Activated naive CD8-positive, alpha-beta T cell treated with anti-CD3 and anti-CD28 coated beads, Interleukin-2, amount 50 U/mL, for 24 hours (primary cell): ENCODE measurements at regions not wholly inside any gene's neighbourhood (a gene's known extent, or its start where the extent isn't known, plus 50 kb on each side); places are given as distances from the start of the nearest gene placed in this dataset.

ENCODE experiments used
- ATAC-seq: fragments of 150-1000 bp; cut with Tn5 transposase; one replicate; pipeline ENCODE4 v1.10.0; 2021
- DNase-seq: peaks from one replicate; pipeline ENCODE4 v3.0.0; 2021
- H3K27ac Mint-ChIP-seq: one replicate; pipeline ENCODE4 v1.8.0; 2021; ENCODE audit warnings: mild to moderate bottlenecking, mixed read lengths
- H3K27me3 Mint-ChIP-seq: one replicate; pipeline ENCODE4 v1.8.0; 2021; ENCODE audit warnings: mixed read lengths
- H3K36me3 Mint-ChIP-seq: one replicate; pipeline ENCODE4 v1.8.0; 2021; ENCODE audit warnings: low read depth, mixed read lengths
- H3K4me1 Mint-ChIP-seq: one replicate; pipeline ENCODE4 v1.8.0; 2021; ENCODE audit warnings: mixed read lengths
- H3K4me3 Mint-ChIP-seq: one replicate; pipeline ENCODE4 v1.8.0; 2021; ENCODE audit warnings: mild to moderate bottlenecking, moderate library complexity, mixed read lengths
- H3K9me3 Mint-ChIP-seq: one replicate; pipeline ENCODE4 v1.8.0; 2021; ENCODE audit warnings: mixed read lengths

- no peaks in the 10 kb centered on the region for H3K36me3 Mint-ChIP-seq
- no peak overlapping the region for H3K4me3 Mint-ChIP-seq
- DNase-seq (no peak), ATAC-seq (no peak)
- peaks cover 5% of the 10 kb centered on the region for H3K4me1 Mint-ChIP-seq
- H3K27ac Mint-ChIP-seq: no peak overlapping the region
- H3K27me3 Mint-ChIP-seq: peaks cover 2% of the 10 kb centered on the region
- no peaks in the 10 kb centered on the region for H3K9me3 Mint-ChIP-seq
Observed at GRCh38 chr3:13146643-13147143, 73.5 kb upstream of the IQSEC1 start.

DNA sequence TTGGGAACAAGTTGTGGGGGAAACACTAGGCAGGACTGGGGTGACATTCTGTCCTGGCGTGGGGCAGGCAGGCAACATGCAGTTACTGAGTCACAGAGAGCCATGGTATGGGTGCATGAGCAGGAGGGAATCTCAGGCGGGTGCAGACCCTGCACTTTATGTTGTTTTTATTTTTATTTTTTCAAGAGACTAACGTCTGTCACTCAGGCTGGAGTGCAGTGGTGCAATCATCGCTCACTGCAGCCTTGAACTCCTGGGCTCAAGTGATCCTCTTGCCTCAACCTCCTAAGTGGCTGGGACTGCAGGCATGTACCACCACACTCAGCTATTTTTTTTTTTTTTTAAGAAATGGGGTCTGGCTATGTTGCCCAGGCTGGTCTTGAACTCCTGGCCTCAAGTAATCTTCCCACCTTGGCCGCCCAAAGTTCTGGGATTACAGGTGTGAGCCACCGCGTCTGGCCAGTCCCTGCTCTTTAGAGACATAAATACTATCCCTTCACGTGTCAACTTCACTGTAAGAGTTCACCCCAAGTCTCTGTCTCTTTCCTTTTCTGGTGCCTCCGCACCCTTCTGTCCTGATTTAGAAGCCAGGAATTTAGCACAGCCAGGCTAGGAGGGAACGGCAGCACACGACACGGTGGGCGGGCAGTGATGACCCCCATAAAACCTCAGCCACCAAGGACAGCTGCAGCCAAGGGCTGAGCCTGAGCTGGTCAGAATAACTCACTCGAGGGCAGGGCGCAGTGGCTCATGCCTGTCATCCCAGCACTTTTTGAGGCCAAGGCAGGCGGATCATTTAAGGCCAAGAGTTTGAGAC, 72.8 kb upstream of the IQSEC1 start:
- H3K27me3 Mint-ChIP-seq: peaks cover 2% of the 10 kb centered on the region
- ATAC-seq: no peak
- no peaks in the 10 kb centered on the region for H3K36me3 Mint-ChIP-seq
- DNase-seq: no peak
- H3K9me3 Mint-ChIP-seq: no peaks in the 10 kb centered on the region
- peaks cover 5% of the 10 kb centered on the region for H3K4me1 Mint-ChIP-seq
- no peak overlapping the region for H3K4me3 Mint-ChIP-seq
- H3K27ac Mint-ChIP-seq: no peak overlapping the region

- no peak for DNase-seq
- Mint-ChIP-seq H3K27me3 (peaks cover 2% of the 10 kb centered on the region), H3K4me1 (peaks cover 5% of the 10 kb centered on the region), H3K9me3 (no peaks in the 10 kb centered on the region), H3K27ac (no peak overlapping the region), H3K36me3 (no peaks in the 10 kb centered on the region), H3K4me3 (no peak overlapping the region)
- ATAC-seq: no peak
Observed at GRCh38 chr3:13145131-13145825, 72.0 kb upstream of the IQSEC1 start.

DNA sequence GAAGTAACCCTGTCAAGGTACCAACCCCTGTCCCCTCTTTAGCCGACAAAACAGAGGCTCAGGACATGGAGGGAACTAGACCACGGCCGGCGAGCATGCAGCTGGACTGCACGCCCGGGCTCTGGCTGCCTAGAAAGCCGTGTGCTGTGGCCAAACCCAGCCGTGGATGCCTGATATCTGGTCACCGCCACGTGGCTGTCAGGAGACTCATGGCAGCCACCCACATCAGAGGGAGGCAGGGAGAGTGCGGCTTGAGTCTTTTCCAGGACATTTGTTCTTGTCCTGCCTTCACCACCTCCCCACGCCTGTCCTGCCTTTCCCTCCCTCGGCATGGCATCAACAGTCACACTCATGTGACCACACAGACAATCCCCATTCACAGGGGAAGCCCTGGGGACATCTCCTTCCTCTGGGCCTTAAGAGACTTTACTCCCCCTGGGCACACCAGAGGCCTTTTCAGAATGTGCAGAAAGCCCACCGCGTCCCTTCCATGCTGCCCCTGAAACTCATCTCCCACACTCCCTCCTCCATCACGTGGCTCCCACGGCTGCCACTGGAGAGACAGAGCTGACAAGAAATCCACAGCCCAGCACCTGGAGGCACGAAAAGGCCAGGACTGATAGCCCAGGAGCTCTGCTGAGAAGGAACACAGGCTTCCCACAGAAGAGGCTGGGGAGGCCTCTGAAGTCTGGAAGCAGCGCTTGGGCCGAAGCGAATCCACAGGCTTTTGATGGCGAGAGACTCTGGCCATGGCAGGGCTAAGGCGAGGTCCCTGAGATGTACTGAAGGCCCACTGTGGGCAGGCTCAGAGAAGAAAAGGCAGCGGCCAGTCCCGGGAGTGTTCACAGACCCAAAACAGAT, 71.2 kb upstream of the IQSEC1 start:
- Mint-ChIP-seq H3K27me3 (peaks cover 5% of the 10 kb centered on the region), H3K36me3 (no peaks in the 10 kb centered on the region)
- no peak for DNase-seq

GRCh38 chr3:13143381-13144004, 70.3 kb upstream of the IQSEC1 start:
- Mint-ChIP-seq H3K4me3 (no peak overlapping the region), H3K27ac (no peak overlapping the region), H3K36me3 (no peaks in the 10 kb centered on the region), H3K27me3 (peaks cover 5% of the 10 kb centered on the region), H3K4me1 (no peaks in the 10 kb centered on the region), H3K9me3 (no peaks in the 10 kb centered on the region)
- ATAC-seq: no peak
- no peak for DNase-seq

More for the DNA sequence above, 71.2 kb upstream of the IQSEC1 start:
- H3K27ac Mint-ChIP-seq: no peak overlapping the region
- no peak overlapping the region for H3K4me3 Mint-ChIP-seq
- no peaks in the 10 kb centered on the region for H3K9me3 Mint-ChIP-seq
- no peaks in the 10 kb centered on the region for H3K4me1 Mint-ChIP-seq
- ATAC-seq: no peak

- Mint-ChIP-seq H3K4me3 (no peak overlapping the region), H3K9me3 (no peaks in the 10 kb centered on the region), H3K27ac (no peak overlapping the region), H3K27me3 (peaks cover 5% of the 10 kb centered on the region), H3K4me1 (no peaks in the 10 kb centered on the region), H3K36me3 (no peaks in the 10 kb centered on the region)
- no peak for ATAC-seq
- DNase-seq: no peak
Observed at GRCh38 chr3:13142552-13143380, 69.5 kb upstream of the IQSEC1 start.

- Mint-ChIP-seq H3K27ac (no peak overlapping the region), H3K9me3 (no peaks in the 10 kb centered on the region), H3K4me3 (no peak overlapping the region), H3K4me1 (no peaks in the 10 kb centered on the region), H3K36me3 (no peaks in the 10 kb centered on the region), H3K27me3 (peaks cover 5% of the 10 kb centered on the region)
- ATAC-seq: no peak
- peak; percentile 29 for DNase-seq
Observed at GRCh38 chr3:13141991-13142412, 68.8 kb upstream of the IQSEC1 start.

- Mint-ChIP-seq H3K27me3 (peaks cover 10% of the 10 kb centered on the region), H3K4me3 (no peak overlapping the region), H3K36me3 (no peaks in the 10 kb centered on the region), H3K4me1 (no peaks in the 10 kb centered on the region), H3K9me3 (no peaks in the 10 kb centered on the region), H3K27ac (no peak overlapping the region)
- ATAC-seq: no peak
- DNase-seq: no peak
Observed at GRCh38 chr3:13141183-13141582, 68.0 kb upstream of the IQSEC1 start.

DNA sequence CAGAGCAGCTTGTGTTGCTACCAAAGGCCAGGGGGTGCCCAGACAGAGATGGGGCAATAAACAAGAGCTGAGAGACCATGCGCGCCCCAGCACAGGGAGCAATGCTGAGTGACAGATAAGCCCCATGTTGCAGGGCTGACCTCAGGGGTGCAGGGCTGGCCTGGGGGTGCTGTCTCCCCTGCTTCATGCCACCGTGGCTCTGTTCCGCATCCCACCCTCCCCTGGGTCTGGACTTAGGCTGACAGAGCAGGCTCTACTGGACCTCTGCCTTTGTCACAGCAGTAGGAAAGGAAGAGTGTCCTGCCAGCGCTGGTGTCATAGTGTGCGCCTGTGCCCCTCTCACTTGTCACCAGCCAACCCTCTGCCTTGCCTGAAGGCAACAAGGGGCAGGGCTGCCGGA, 67.4 kb upstream of the IQSEC1 start:
- no peak for DNase-seq

GRCh38 chr3:13139471-13140065, 66.3 kb upstream of the IQSEC1 start:
- DNase-seq (no peak), ATAC-seq (no peak)
- Mint-ChIP-seq H3K9me3 (no peaks in the 10 kb centered on the region), H3K27me3 (peaks cover 10% of the 10 kb centered on the region), H3K27ac (no peak overlapping the region), H3K36me3 (no peaks in the 10 kb centered on the region), H3K4me3 (no peak overlapping the region), H3K4me1 (no peaks in the 10 kb centered on the region)

More for the DNA sequence above, 67.4 kb upstream of the IQSEC1 start:
- Mint-ChIP-seq H3K36me3 (no peaks in the 10 kb centered on the region), H3K27me3 (peaks cover 10% of the 10 kb centered on the region), H3K4me1 (no peaks in the 10 kb centered on the region), H3K27ac (no peak overlapping the region), H3K9me3 (no peaks in the 10 kb centered on the region), H3K4me3 (no peak overlapping the region)
- no peak for ATAC-seq

DNA sequence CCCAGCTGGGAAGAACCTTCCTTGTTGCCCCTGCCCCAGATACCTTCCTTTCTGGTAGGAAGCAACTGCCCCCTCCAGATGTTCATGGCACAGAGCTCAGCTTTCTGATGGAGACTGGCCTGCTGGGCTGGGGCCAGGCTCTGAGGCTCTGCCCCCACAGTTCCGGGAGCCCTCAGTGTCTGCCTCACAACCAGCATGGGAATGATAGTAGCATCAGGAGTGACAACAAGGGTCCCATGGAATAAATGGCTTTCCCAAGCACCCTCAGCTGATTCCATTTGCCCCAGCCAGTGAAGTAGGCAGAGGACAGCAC, 65.6 kb upstream of the IQSEC1 start:
- no peaks in the 10 kb centered on the region for H3K9me3 Mint-ChIP-seq
- H3K4me3 Mint-ChIP-seq: no peak overlapping the region
- H3K4me1 Mint-ChIP-seq: no peaks in the 10 kb centered on the region
- no peaks in the 10 kb centered on the region for H3K36me3 Mint-ChIP-seq
- H3K27ac Mint-ChIP-seq: no peak overlapping the region
- DNase-seq (no peak), ATAC-seq (no peak)
- H3K27me3 Mint-ChIP-seq: peaks cover 10% of the 10 kb centered on the region

GRCh38 chr3:13137941-13138832, 65.0 kb upstream of the IQSEC1 start:
- peaks cover 10% of the 10 kb centered on the region for H3K27me3 Mint-ChIP-seq
- H3K9me3 Mint-ChIP-seq: no peaks in the 10 kb centered on the region
- no peaks in the 10 kb centered on the region for H3K4me1 Mint-ChIP-seq
- H3K4me3 Mint-ChIP-seq: no peak overlapping the region
- no peaks in the 10 kb centered on the region for H3K36me3 Mint-ChIP-seq
- ATAC-seq (no peak), DNase-seq (no peak)
- no peak overlapping the region for H3K27ac Mint-ChIP-seq
